Right atrium auricular region (tissue), 2 donors: ENCODE measurements at regions not wholly inside any gene's neighbourhood (a gene's known extent, or its start where the extent isn't known, plus 50 kb on each side); places are given as distances from the start of the nearest gene placed in this dataset.

Experiments used
- DNase-seq: peaks from one replicate; pipeline ENCODE4 v3.0.0-alpha.2; 2019; ENCODE audit warnings: low spot score
- H3K27ac ChIP-seq, 2 donors: fragments of 200-600 bp; sonication (generic); 1 replicate in 1 of 2; 2 replicates in 1 of 2; pipeline ENCODE4 v1.5.1; 2016 to 2019
- H3K27me3 ChIP-seq, 2 donors: fragments of 200-600 bp; sonication (generic); one replicate each; pipeline versions ENCODE4 v1.5.1 to v1.6.0; 2017 to 2019
- H3K36me3 ChIP-seq: fragments of 200-600 bp; sonication (generic); one replicate; pipeline ENCODE4 v1.5.1; 2016
- H3K4me1 ChIP-seq, 2 donors: fragments of 200-600 bp; sonication (generic); one replicate each; pipeline versions ENCODE4 v1.5.1 to v1.6.0; 2017 to 2019
- H3K4me3 ChIP-seq, 2 donors: fragments of 200-600 bp; sonication (generic); 1 replicate in 1 of 2; 2 replicates in 1 of 2; pipeline ENCODE4 v1.5.1; 2017 to 2019; ENCODE audit warnings: mild to moderate bottlenecking in 1 of 2, moderate library complexity in 1 of 2
- H3K9me3 ChIP-seq, 2 donors: fragments of 200-600 bp; sonication (generic); one replicate each; pipeline ENCODE4 v1.5.1; 2019
- CTCF ChIP-seq, 2 donors: fragments of 200-600 bp; sonication (generic); IDR thresholded peaks; one replicate each; pipeline ENCODE4 v1.5.1; 2019; ENCODE audit warnings: antibody characterized with exemption in 2 of 2

- DNase-seq, result no peak
- TF ChIP-seq CTCF (IDR thresholded peaks at IDR 0.05), result no peak
- peaks cover 0 to 11% of the 10 kb centered on the region in 2 donors for H3K27me3 ChIP-seq
- no peak overlapping the region for H3K27ac ChIP-seq
- H3K4me3 ChIP-seq, result no peak overlapping the region
- no peaks in the 10 kb centered on the region for H3K4me1 ChIP-seq
- no peaks in the 10 kb centered on the region for H3K36me3 ChIP-seq
- H3K9me3 ChIP-seq, result peaks cover 0 to 5% of the 10 kb centered on the region in 2 donors
These were observed 86.9 kb downstream of the ZNF467 start for GRCh38 chr7:149686449-149686848.

GRCh38 chr7:149686011-149686410 lies 87.4 kb downstream of the ZNF467 start:
- H3K36me3 ChIP-seq, result no peaks in the 10 kb centered on the region
- H3K4me3 ChIP-seq, result no peak overlapping the region
- H3K9me3 ChIP-seq, result peaks cover 0 to 5% of the 10 kb centered on the region in 2 donors
- peaks cover 0 to 8% of the 10 kb centered on the region in 2 donors for H3K27me3 ChIP-seq
- DNase-seq, result no peak
- TF ChIP-seq CTCF (IDR thresholded peaks at IDR 0.05), result no peak
- H3K27ac ChIP-seq, result no peak overlapping the region
- H3K4me1 ChIP-seq, result no peaks in the 10 kb centered on the region

- Histone ChIP-seq H3K27me3 (peaks cover 0 to 3% of the 10 kb centered on the region in 2 donors), H3K4me3 (no peak overlapping the region), H3K27ac (no peak overlapping the region), H3K9me3 (peaks cover 0 to 7% of the 10 kb centered on the region in 2 donors), H3K36me3 (no peaks in the 10 kb centered on the region), H3K4me1 (no peaks in the 10 kb centered on the region)
- no peak for TF ChIP-seq CTCF (IDR thresholded peaks at IDR 0.05)
- DNase-seq, result no peak
These were observed 87.9 kb downstream of the ZNF467 start for GRCh38 chr7:149685455-149685854.

- Histone ChIP-seq H3K36me3 (no peaks in the 10 kb centered on the region), H3K27me3 (no peaks in the 10 kb centered on the region), H3K4me3 (no peak overlapping the region), H3K4me1 (no peaks in the 10 kb centered on the region), H3K27ac (no peak overlapping the region), H3K9me3 (peaks cover 0 to 11% of the 10 kb centered on the region in 2 donors)
- TF ChIP-seq CTCF (IDR thresholded peaks at IDR 0.05), result no peak
- no peak for DNase-seq
These were observed 89.5 kb downstream of the ZNF467 start for GRCh38 chr7:149683898-149684297.

- H3K4me3 ChIP-seq, result no peak overlapping the region
- TF ChIP-seq CTCF (IDR thresholded peaks at IDR 0.05), result no peak
- H3K27ac ChIP-seq, result no peak overlapping the region
- DNase-seq, result no peak
- no peaks in the 10 kb centered on the region for H3K27me3 ChIP-seq
- H3K9me3 ChIP-seq, result peaks cover 0 to 6% of the 10 kb centered on the region in 2 donors
- H3K36me3 ChIP-seq, result no peaks in the 10 kb centered on the region
- H3K4me1 ChIP-seq, result no peaks in the 10 kb centered on the region
These were observed 90.2 kb downstream of the ZNF467 start for GRCh38 chr7:149683181-149683580.

- H3K4me1 ChIP-seq, result no peaks in the 10 kb centered on the region
- no peak for TF ChIP-seq CTCF (IDR thresholded peaks at IDR 0.05)
- no peaks in the 10 kb centered on the region for H3K36me3 ChIP-seq
- H3K27ac ChIP-seq, result no peak overlapping the region
- no peak overlapping the region for H3K4me3 ChIP-seq
- H3K27me3 ChIP-seq, result no peaks in the 10 kb centered on the region
- H3K9me3 ChIP-seq, result peaks cover 0 to 6% of the 10 kb centered on the region in 2 donors
- DNase-seq, result no peak
These were observed 91.3 kb downstream of the ZNF467 start for GRCh38 chr7:149682038-149682437.
